HCT116 (cell line): ENCODE measurements at regions not wholly inside any gene's neighbourhood (a gene's known extent, or its start where the extent isn't known, plus 50 kb on each side); places are given as distances from the start of the nearest gene placed in this dataset.

Experiments
- ATAC-seq: fragments of 200-7000 bp; cut with Tn5 transposase; 2 replicates; pipeline ENCODE4 v1.9.1; 2020; ENCODE audit warnings: mild to moderate bottlenecking, moderate library complexity
- BruUV-seq: library from RNA; stranded (reverse); fragments of 400-500 nt; replicated peaks from 2 replicates; lab custom pipeline; 2021; lab: Mats Ljungman, UMichigan
- CTCF ChIA-PET: fragments of 300-600 bp; sonication (Branson Sonifier 250); formaldehyde crosslinking; loops from one replicate; lab custom pipeline; 2021; ENCODE audit warnings: antibody characterized with exemption; lab: Charles Lee
- POLR2A ChIA-PET: fragments of 300-600, 350-600 bp; sonication (Branson Sonifier 250); formaldehyde crosslinking; loops from one replicate; lab custom pipeline; 2021; ENCODE audit warnings: antibody characterized with exemption; lab: Charles Lee
- RAD21 ChIA-PET, 2 experiments: fragments of 300-600 bp; sonication (Branson Sonifier 250); formaldehyde crosslinking; loops; one replicate each; lab custom pipeline; 2023; ENCODE audit warnings: low total read pairs in 2 of 2; ENCODE audit not compliant: uncharacterized antibody in 2 of 2, unreplicated experiment in 2 of 2, low non-redundant PET in 1 of 2; lab: Charles Lee
- DNase-seq: peaks from one replicate; pipeline ENCODE4 v3.0.0-alpha.2; 2010; ENCODE audit warnings: low read depth, low spot score
- H2AFZ ChIP-seq: fragments of 200-600 bp; shearing (Covaris generic), sonication (generic); 2 replicates; pipeline ENCODE4 v1.6.1; 2017; ENCODE audit warnings: low read depth, mixed run types, mixed read lengths, antibody characterized with exemption, low read length; ENCODE audit not compliant: poor library complexity, severe bottlenecking
- H3K27ac ChIP-seq: 2 replicates; pipeline ENCODE4 v1.5.1; 2012; ENCODE audit warnings: low read depth, low read length
- H3K27me3 ChIP-seq: fragments of 200-600 bp; sonication (generic); 2 replicates; pipeline ENCODE4 v1.6.1; 2016; ENCODE audit warnings: mixed run types, low read length, mixed read lengths; ENCODE audit not compliant: insufficient read depth
- H3K36me3 ChIP-seq, 2 experiments: fragments of 200-500 bp in 1 of 2; fragments of 200-600 bp in 1 of 2; sonication (Bioruptor generic) in 1 of 2; sonication (generic) in 1 of 2; 2 replicates each; pipeline versions ENCODE4 v1.5.1 to v1.6.1; 2014 to 2016; ENCODE audit warnings: low read length in 2 of 2, inconsistent platforms in 1 of 2, mixed read lengths in 1 of 2, mixed run types in 1 of 2; ENCODE audit not compliant: insufficient read depth in 2 of 2, control insufficient read depth in 1 of 2
- H3K4me1 ChIP-seq, 2 experiments: fragments of 200-600 bp in 1 of 2; sonication (generic) in 1 of 2; 2 replicates each; pipeline versions ENCODE4 v1.5.1 to v1.6.1; 2012 to 2017; ENCODE audit warnings: low read length in 2 of 2, inconsistent platforms in 1 of 2, mild to moderate bottlenecking in 1 of 2, mixed read lengths in 1 of 2, mixed run types in 1 of 2, moderate library complexity in 1 of 2; ENCODE audit not compliant: insufficient read depth in 2 of 2, control insufficient read depth in 1 of 2
- H3K4me2 ChIP-seq: fragments of 200-600 bp; sonication (generic); 2 replicates; pipeline ENCODE4 v1.6.1; 2017; ENCODE audit warnings: mixed run types, low read length, mixed read lengths
- H3K4me3 ChIP-seq, 2 experiments: fragments of 200-600 bp in 1 of 2; sonication (generic) in 1 of 2; replicated peaks in 1 of 2; 2 replicates each; pipeline ENCODE4 v1.5.1; 2011 to 2016; ENCODE audit warnings: low read length in 2 of 2, control low read depth in 1 of 2, low read depth in 1 of 2, mild to moderate bottlenecking in 1 of 2, mixed read lengths in 1 of 2, mixed run types in 1 of 2
- H3K79me2 ChIP-seq: fragments of 200-600 bp; sonication (generic); 2 replicates; pipeline ENCODE4 v1.6.1; 2017; ENCODE audit warnings: mild to moderate bottlenecking, mixed run types, low read length, moderate library complexity, mixed read lengths; ENCODE audit not compliant: insufficient read depth
- H3K9ac ChIP-seq: fragments of 200-600 bp; sonication (generic); 2 replicates; pipeline ENCODE4 v1.6.1; 2016; ENCODE audit warnings: low read length, mixed read lengths
- H3K9me2 ChIP-seq: fragments of 200-600 bp; sonication (generic), shearing (Covaris generic); 2 replicates; pipeline ENCODE4 v1.6.1; 2017; ENCODE audit warnings: mixed run types, mild to moderate bottlenecking, moderate library complexity; ENCODE audit not compliant: insufficient read depth
- H3K9me3 ChIP-seq, 2 experiments: fragments of 200-500 bp in 1 of 2; fragments of 200-600 bp in 1 of 2; sonication (Bioruptor generic) in 1 of 2; sonication (generic) in 1 of 2; 2 replicates each; pipeline ENCODE4 v1.6.1; 2014 to 2017; ENCODE audit warnings: low read length in 2 of 2, mixed read lengths in 2 of 2, inconsistent platforms in 1 of 2, low read depth in 1 of 2, mild to moderate bottlenecking in 1 of 2, mixed run types in 1 of 2, moderate library complexity in 1 of 2; ENCODE audit not compliant: control insufficient read depth in 1 of 2, insufficient read depth in 1 of 2
- H4K20me1 ChIP-seq: fragments of 200-600 bp; sonication (generic), shearing (Covaris generic); 2 replicates; pipeline ENCODE4 v1.6.1; 2017; ENCODE audit warnings: mixed run types, mild to moderate bottlenecking, moderate library complexity; ENCODE audit not compliant: insufficient read depth
- CEBPB ChIP-seq: IDR thresholded peaks from 2 replicates; pipeline ENCODE4 v1.6.1; 2012; ENCODE audit warnings: low read depth
- EGR1 ChIP-seq: IDR thresholded peaks from 2 replicates; pipeline ENCODE4 v1.6.1; 2012; ENCODE audit warnings: low read depth
- EZH2phosphoT487 ChIP-seq: fragments of 200-600 bp; IDR thresholded peaks from 2 replicates; pipeline ENCODE4 v1.6.1; 2018; ENCODE audit warnings: antibody characterized with exemption, borderline replicate concordance
- FOSL1 ChIP-seq: IDR thresholded peaks from 2 replicates; pipeline ENCODE4 v1.6.1; 2012; ENCODE audit warnings: low read depth
- JUND ChIP-seq: IDR thresholded peaks from 2 replicates; pipeline ENCODE4 v1.6.1; 2012
- POLR2A ChIP-seq: IDR thresholded peaks from 2 replicates; pipeline ENCODE4 v1.7.0; 2011; ENCODE audit warnings: borderline replicate concordance; ENCODE audit not compliant: insufficient read depth, insufficient read length; ENCODE audit errors: extremely low read depth
- POLR2AphosphoS5 ChIP-seq: IDR thresholded peaks from 2 replicates; pipeline ENCODE4 v1.6.1; 2011; ENCODE audit warnings: mild to moderate bottlenecking, low read depth, low read length, moderate library complexity
- RAD21 ChIP-seq: IDR thresholded peaks from 2 replicates; pipeline ENCODE4 v1.6.1; 2012; ENCODE audit warnings: low read depth, mild to moderate bottlenecking
- TCF7L2 ChIP-seq: IDR thresholded peaks from 2 replicates; pipeline ENCODE4 v1.7.0; 2011; ENCODE audit warnings: borderline replicate concordance, inconsistent platforms; ENCODE audit not compliant: insufficient read depth, insufficient read length; ENCODE audit errors: extremely low read depth
- ZBTB33 ChIP-seq: IDR thresholded peaks from 2 replicates; pipeline ENCODE4 v1.6.1; 2011; ENCODE audit warnings: mild to moderate bottlenecking, low read length, moderate library complexity; ENCODE audit not compliant: insufficient replicate concordance; ENCODE audit errors: extremely low read depth
- ZFX ChIP-seq: fragments of 450-650 bp; IDR thresholded peaks from 2 replicates; pipeline ENCODE4 v1.6.1; 2017
- ZNF274 ChIP-seq: fragments of 200-500 bp; sonication (Bioruptor generic); IDR thresholded peaks from 2 replicates; pipeline ENCODE4 v1.6.1; 2014; ENCODE audit warnings: mild to moderate bottlenecking, low read depth, low read length, inconsistent platforms
- intact Hi-C: fragments of 100-400 bp; cut with micrococcal nuclease; formaldehyde crosslinking; loops from 2 replicates; pipeline ENCODE4 v1.10.0; 2022
- TF ChIP-seq, protein P1 (sequence below): IDR thresholded peaks from 2 replicates; pipeline ENCODE4 v1.6.1; 2012
- TF ChIP-seq, protein P2 (sequence below): IDR thresholded peaks from 2 replicates; pipeline ENCODE4 v1.6.1; 2012

GRCh38 chr18:29712785-29713184, 1329.8 kb downstream of the DSC3 start:
- no peak overlapping the region for H2AFZ ChIP-seq
- RAD21 ChIA-PET, result no interaction called here
- H4K20me1 ChIP-seq, result no peaks in the 10 kb centered on the region
- ATAC-seq, result no peak
- H3K9me3 ChIP-seq, result no peaks in the 10 kb centered on the region; a peak in 1 of 4 replicates
- H3K4me2 ChIP-seq, result no peak overlapping the region
- no peak overlapping the region for H3K9ac ChIP-seq
- no peaks in the 10 kb centered on the region for H3K27me3 ChIP-seq
- TF ChIP-seq CEBPB (no peak), TCF7L2 (no peak), ZFX (no peak), POLR2A (no peak), RAD21 (no peak), ZBTB33 (no peak), FOSL1 (no peak), ZNF274 (no peak), EGR1 (no peak), EZH2phosphoT487 (no peak), JUND (no peak), POLR2AphosphoS5 (no peak)
- TF ChIP-seq, protein P1, sequence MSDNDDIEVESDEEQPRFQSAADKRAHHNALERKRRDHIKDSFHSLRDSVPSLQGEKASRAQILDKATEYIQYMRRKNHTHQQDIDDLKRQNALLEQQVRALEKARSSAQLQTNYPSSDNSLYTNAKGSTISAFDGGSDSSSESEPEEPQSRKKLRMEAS, result no peak
- TF ChIP-seq, protein P2, sequence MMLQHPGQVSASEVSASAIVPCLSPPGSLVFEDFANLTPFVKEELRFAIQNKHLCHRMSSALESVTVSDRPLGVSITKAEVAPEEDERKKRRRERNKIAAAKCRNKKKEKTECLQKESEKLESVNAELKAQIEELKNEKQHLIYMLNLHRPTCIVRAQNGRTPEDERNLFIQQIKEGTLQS, result no peak
- TF ChIP-seq, all 23 proteins: peak for 0
- ChIA-PET CTCF (no interaction called here), POLR2A (no interaction called here)
- no peaks in the 10 kb centered on the region for H3K4me1 ChIP-seq
- H3K79me2 ChIP-seq, result no peaks in the 10 kb centered on the region
- no peak overlapping the region for H3K27ac ChIP-seq
- no TSS peak for BruUV-seq
- H3K9me2 ChIP-seq, result no peaks in the 10 kb centered on the region
- no peak for DNase-seq
- H3K4me3 ChIP-seq, result no peak overlapping the region
- H3K36me3 ChIP-seq, result no peaks in the 10 kb centered on the region
- intact Hi-C loops, result no loop called here
